K562 (cell line): ENCODE measurements at regions not wholly inside any gene's neighbourhood (a gene's known extent, or its start where the extent isn't known, plus 50 kb on each side); places are given as distances from the start of the nearest gene placed in this dataset.

Source experiments
- ATAC-seq: fragments of 200-7000 bp; cut with Tn5 transposase; 3 replicates; pipeline ENCODE4 v1.9.1; 2020; ENCODE audit warnings: moderate library complexity
- BruUV-seq: library from RNA; stranded (reverse); fragments of 400-500 nt; replicated peaks from 2 replicates; lab custom pipeline; 2021; lab: Mats Ljungman, UMichigan
- CTCF ChIA-PET: fragments of 300-600 bp; formaldehyde crosslinking; extraction: SDS; loops from one replicate; lab custom pipeline; 2021; ENCODE audit warnings: low intra/inter-chr PET ratio; lab: Yijun Ruan, JAX
- POLR2A ChIA-PET: fragments of 300-600, 350-650 bp; sonication (Branson Sonifier 250); formaldehyde crosslinking; extraction: SDS; loops from one replicate; lab custom pipeline; 2021; ENCODE audit warnings: antibody characterized with exemption, inconsistent platforms; lab: Yijun Ruan, JAX
- DNase-seq, 4 experiments: peaks; one replicate each; pipeline versions ENCODE4 v3.0.0 to v3.0.0-alpha.2; 2011 to 2018; ENCODE audit warnings: low spot score in 3 of 4, mixed read lengths in 3 of 4; ENCODE audit errors: extremely low read depth in 1 of 4
- FAIRE-seq: peaks from 2 replicates; lab custom pipeline; 2011; peaks lifted over from hg19 to GRCh38; lab: Jason Lieb, UNC
- H2AFZ ChIP-seq: 2 replicates; pipeline ENCODE4 v1.6.0; 2011; ENCODE audit warnings: low read depth, low read length, control low read depth, inconsistent platforms
- H3K27ac ChIP-seq: fragments of 200-600 bp; 3 replicates; pipeline ENCODE4 v1.8.0; 2011; ENCODE audit warnings: low read depth, mild to moderate bottlenecking, control low read depth, inconsistent platforms, low read length, moderate library complexity, mixed read lengths; ENCODE audit errors: extremely low read depth
- H3K27me3 ChIP-seq, 2 experiments: fragments of 300-600 bp in 1 of 2; 2 replicates in 1 of 2; 3 replicates in 1 of 2; pipeline versions ENCODE4 v1.6.0 to v1.8.0; 2011; ENCODE audit warnings: inconsistent platforms in 2 of 2, low read length in 2 of 2, mild to moderate bottlenecking in 1 of 2, mixed read lengths in 1 of 2, moderate library complexity in 1 of 2; ENCODE audit not compliant: control insufficient read depth in 2 of 2, insufficient read depth in 2 of 2
- H3K36me3 ChIP-seq: fragments of 300-600 bp; 3 replicates; pipeline ENCODE4 v1.8.0; 2011; ENCODE audit warnings: mild to moderate bottlenecking, low read length, inconsistent platforms; ENCODE audit not compliant: control insufficient read depth, insufficient read depth
- H3K4me1 ChIP-seq, 2 experiments: fragments of 200-600 bp in 1 of 2; replicated peaks in 1 of 2; 2 replicates in 1 of 2; 3 replicates in 1 of 2; pipeline versions ENCODE4 v1.5.1 to v1.8.0; 2011; ENCODE audit warnings: inconsistent platforms in 2 of 2, low read length in 2 of 2, mild to moderate bottlenecking in 1 of 2, mixed read lengths in 1 of 2, moderate library complexity in 1 of 2; ENCODE audit not compliant: control insufficient read depth in 2 of 2, insufficient read depth in 2 of 2
- H3K4me2 ChIP-seq: 2 replicates; pipeline ENCODE4 v1.6.1; 2011; ENCODE audit warnings: low read length, control low read depth, inconsistent platforms, mixed read lengths; ENCODE audit not compliant: insufficient read depth
- H3K4me3 ChIP-seq: fragments of 200-600 bp; sonication (generic), shearing (Covaris generic); 2 replicates; pipeline ENCODE4 v1.5.1; 2016; ENCODE audit warnings: control low read depth, inconsistent platforms
- H3K79me2 ChIP-seq: fragments of 200-600 bp; 3 replicates; pipeline ENCODE4 v1.8.0; 2011; ENCODE audit warnings: low read length, inconsistent platforms; ENCODE audit not compliant: control insufficient read depth, insufficient read depth
- H3K9ac ChIP-seq, 2 experiments: 2 replicates each; pipeline versions ENCODE4 v1.6.0 to v1.6.1; 2011; ENCODE audit warnings: low read depth in 2 of 2, low read length in 2 of 2, control low read depth in 1 of 2, inconsistent platforms in 1 of 2, mild to moderate bottlenecking in 1 of 2, mixed read lengths in 1 of 2; ENCODE audit not compliant: insufficient read depth in 1 of 2
- H3K9me1 ChIP-seq: one replicate; pipeline ENCODE4 v1.6.0; 2011; ENCODE audit warnings: inconsistent platforms, mild to moderate bottlenecking, low read length, moderate library complexity; ENCODE audit not compliant: control insufficient read depth, insufficient read depth
- H3K9me3 ChIP-seq: replicated peaks from 2 replicates; pipeline ENCODE4 v1.5.1; 2011; ENCODE audit warnings: low read depth, low read length, inconsistent platforms; ENCODE audit not compliant: control insufficient read depth, insufficient read depth
- H4K20me1 ChIP-seq: replicated peaks from 2 replicates; pipeline ENCODE4 v1.6.1; 2011; ENCODE audit warnings: low read length, inconsistent platforms, mixed read lengths; ENCODE audit not compliant: control insufficient read depth, insufficient read depth
- AFF4 ChIP-seq: sonication (generic); formaldehyde crosslinking; IDR thresholded peaks from 2 replicates; pipeline ENCODE4 v1.8.0; 2023; ENCODE audit warnings: mild to moderate bottlenecking, missing genetic modification reagents
- ELF4 ChIP-seq: fragments of 450-650 bp; formaldehyde crosslinking; IDR thresholded peaks from 2 replicates; pipeline ENCODE4 v1.4.0; 2022; ENCODE audit warnings: missing genetic modification characterization
- FOXA1 ChIP-seq: fragments of 450-650 bp; IDR thresholded peaks from 2 replicates; pipeline ENCODE4 v1.6.1; 2016; ENCODE audit warnings: mild to moderate bottlenecking, borderline replicate concordance
- GTF2A2 ChIP-seq: IDR thresholded peaks from 2 replicates; pipeline ENCODE4 v1.6.1; 2016; ENCODE audit warnings: mild to moderate bottlenecking, missing genetic modification characterization, missing compliant biosample characterization
- HDAC3 ChIP-seq: fragments of 450-650 bp; IDR thresholded peaks from 2 replicates; pipeline ENCODE4 v1.6.1; 2018; ENCODE audit warnings: borderline replicate concordance, mild to moderate bottlenecking, moderate library complexity; ENCODE audit not compliant: partially characterized antibody
- MCM3 ChIP-seq: fragments of 450-650 bp; IDR thresholded peaks from 2 replicates; pipeline ENCODE4 v1.6.1; 2016
- NFE2 ChIP-seq: IDR thresholded peaks from 2 replicates; pipeline ENCODE4 v1.6.1; 2014; ENCODE audit warnings: antibody characterized with exemption, low read depth
- RFX1 ChIP-seq: fragments of 450-650 bp; IDR thresholded peaks from 2 replicates; pipeline ENCODE4 v1.6.1; 2016; ENCODE audit warnings: mild to moderate bottlenecking, moderate library complexity
- SMAD3 ChIP-seq: fragments of 450-650 bp; formaldehyde crosslinking; conservative IDR thresholded peaks from 2 replicates; pipeline ENCODE4 v1.4.0; 2020; ENCODE audit warnings: mild to moderate bottlenecking
- STAT6 ChIP-seq: sonication (generic); formaldehyde crosslinking; IDR thresholded peaks from 2 replicates; pipeline ENCODE4 v1.8.1; 2023; ENCODE audit warnings: mild to moderate bottlenecking, missing genetic modification reagents
- ZKSCAN8 ChIP-seq: fragments of 200-800 bp; sonication (Bioruptor generic); IDR thresholded peaks from 2 replicates; pipeline ENCODE4 v1.6.1; 2016; ENCODE audit warnings: missing genetic modification characterization, missing compliant biosample characterization
- ZNF224 ChIP-seq: sonication (generic); formaldehyde crosslinking; IDR thresholded peaks from 2 replicates; pipeline ENCODE4 v1.8.0; 2022; ENCODE audit warnings: mild to moderate bottlenecking, missing genetic modification reagents
- ZNF282 ChIP-seq: sonication (generic); formaldehyde crosslinking; IDR thresholded peaks from 2 replicates; pipeline ENCODE4 v1.8.1; 2023; ENCODE audit warnings: missing genetic modification reagents
- WGBS: fragments of 100-300 bp; shearing (Covaris generic); methylation state at CpG from one replicate; pipeline ENCODE4 v1.1.6; 2016; ENCODE audit warnings: low coverage, mixed read lengths; ENCODE audit not compliant: insufficient coverage; ENCODE audit errors: missing lambda C conversion rate; 5-methylcytosine and 5-hydroxymethylcytosine counted together
- in situ Hi-C: fragments of 300-500 bp; cut with MboI; formaldehyde crosslinking; loops from 4 replicates; pipeline ENCODE4 v1.15.0; 2018; ENCODE audit warnings: inconsistent platforms, mixed read lengths
- intact Hi-C: fragments of 100-400 bp; cut with micrococcal nuclease; formaldehyde crosslinking; loops from 2 replicates; pipeline ENCODE4 v1.14.2; 2022
- TF ChIP-seq, protein P1 (sequence below): fragments of 250-450 bp; sonication (Bioruptor Pico); IDR thresholded peaks from 2 replicates; pipeline ENCODE4 v1.8.0; 2022; ENCODE audit warnings: moderate library complexity, mild to moderate bottlenecking, inconsistent platforms

DNA sequence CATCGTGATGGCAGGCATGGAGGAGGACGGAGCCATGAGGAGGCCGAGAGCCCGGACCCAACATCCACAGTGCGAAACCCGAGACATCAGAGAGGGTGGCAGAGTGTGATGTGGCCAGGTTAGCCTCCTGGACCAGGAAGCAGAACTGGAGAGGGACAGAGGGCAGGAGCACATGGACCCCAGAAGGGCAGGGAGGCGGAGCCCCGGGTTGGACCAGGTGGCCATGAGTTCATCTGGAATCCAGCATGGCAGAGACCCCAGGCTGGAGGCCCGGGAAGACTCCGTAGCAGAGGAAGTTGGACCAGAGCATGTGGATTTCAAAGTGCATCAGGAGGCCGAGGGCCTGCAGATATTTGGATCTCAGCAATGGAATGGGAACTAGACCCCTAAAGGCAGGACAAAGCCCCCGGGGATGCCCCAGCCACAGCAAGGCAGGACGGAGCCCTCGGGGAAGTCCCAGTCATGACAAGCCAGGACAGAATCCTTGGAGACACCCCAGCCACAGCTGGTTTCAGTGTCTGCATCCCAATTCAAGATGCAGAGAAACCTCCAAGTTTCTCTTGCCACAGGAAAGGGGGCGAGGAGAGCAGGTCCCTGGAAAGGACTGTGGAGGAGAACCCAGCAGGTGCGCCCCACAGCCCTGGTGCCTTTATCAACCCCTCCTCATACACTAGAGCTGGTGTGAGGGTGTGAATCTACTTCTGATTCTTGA, 1393.4 kb downstream of the BRD1 start (continued):
- TF ChIP-seq, protein P1, sequence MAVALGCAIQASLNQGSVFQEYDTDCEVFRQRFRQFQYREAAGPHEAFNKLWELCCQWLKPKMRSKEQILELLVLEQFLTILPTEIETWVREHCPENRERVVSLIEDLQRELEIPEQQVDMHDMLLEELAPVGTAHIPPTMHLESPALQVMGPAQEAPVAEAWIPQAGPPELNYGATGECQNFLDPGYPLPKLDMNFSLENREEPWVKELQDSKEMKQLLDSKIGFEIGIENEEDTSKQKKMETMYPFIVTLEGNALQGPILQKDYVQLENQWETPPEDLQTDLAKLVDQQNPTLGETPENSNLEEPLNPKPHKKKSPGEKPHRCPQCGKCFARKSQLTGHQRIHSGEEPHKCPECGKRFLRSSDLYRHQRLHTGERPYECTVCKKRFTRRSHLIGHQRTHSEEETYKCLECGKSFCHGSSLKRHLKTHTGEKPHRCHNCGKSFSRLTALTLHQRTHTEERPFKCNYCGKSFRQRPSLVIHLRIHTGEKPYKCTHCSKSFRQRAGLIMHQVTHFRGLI (CRISPR knock-in tag): no peak
- TF ChIP-seq HDAC3: no peak

DNA sequence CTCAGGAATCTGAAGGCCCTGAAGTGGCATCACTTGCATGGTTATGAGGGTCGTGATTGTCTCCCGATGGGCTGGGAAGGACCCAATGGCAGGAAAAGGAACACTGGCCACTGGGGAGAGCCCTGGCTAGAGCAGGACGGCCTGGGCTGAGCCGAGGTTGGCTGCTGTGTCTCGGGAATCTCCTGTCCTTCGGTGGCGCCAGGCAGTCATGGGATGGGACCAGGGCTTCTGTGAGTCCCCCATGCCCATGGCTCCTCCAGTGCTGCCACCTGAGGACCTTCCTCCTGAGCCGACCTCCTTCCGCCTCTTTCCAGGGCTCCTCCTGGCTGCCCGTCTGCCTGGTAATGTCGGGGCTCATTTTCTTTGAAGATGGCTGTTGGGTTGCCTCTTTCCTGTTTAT, 1394.0 kb downstream of the BRD1 start:
- Histone ChIP-seq H3K4me3 (no peak overlapping the region), H3K9ac (no peak overlapping the region), H3K9me1 (no peaks in the 10 kb centered on the region), H4K20me1 (no peaks in the 10 kb centered on the region), H2AFZ (no peak overlapping the region), H3K4me2 (no peak overlapping the region), H3K36me3 (no peaks in the 10 kb centered on the region), H3K79me2 (no peaks in the 10 kb centered on the region), H3K27me3 (peaks cover 0 to 13% of the 10 kb centered on the region in 2 experiments; a peak in 1 of 5 replicates), H3K27ac (no peak overlapping the region), H3K4me1 (0 out of 5 replicates have a peak, but pooled peaks cover 0 to 2% of the 10 kb centered on the region in 2 experiments), H3K9me3 (no peaks in the 10 kb centered on the region)
- ChIA-PET CTCF (no interaction called here), POLR2A (no interaction called here)
- FAIRE-seq (no peak), DNase-seq (no peak), ATAC-seq (no peak)
- intact Hi-C loops: no loop called here
- 0% methylated on average over 7 of the region's 11 CpGs for WGBS
- in situ Hi-C loops: no loop called here
- BruUV-seq: no TSS peak
- TF ChIP-seq SMAD3 (CRISPR knock-in tag): no peak
- no peak for TF ChIP-seq GTF2A2 (tag)
- TF ChIP-seq NFE2: no peak
- TF ChIP-seq ELF4 (CRISPR knock-in tag): no peak
- TF ChIP-seq FOXA1: no peak
- TF ChIP-seq STAT6 (CRISPR knock-in tag): no peak
- no peak for TF ChIP-seq RFX1
- TF ChIP-seq ZNF282: no peak
- no peak for TF ChIP-seq ZNF224 (CRISPR knock-in tag)
- no peak for TF ChIP-seq ZKSCAN8
- TF ChIP-seq MCM3: no peak
- no peak for TF ChIP-seq AFF4 (CRISPR knock-in tag)
